Breast epithelium (tissue), 3 donors: ENCODE measurements at regions not wholly inside any gene's neighbourhood (a gene's known extent, or its start where the extent isn't known, plus 50 kb on each side); places are given as distances from the start of the nearest gene placed in this dataset.

Source experiments
- POLR2A ChIP-seq: fragments of 450-650 bp; IDR thresholded peaks from one replicate; pipeline ENCODE4 v1.6.1; 2016; ENCODE audit warnings: antibody characterized with exemption, mild to moderate bottlenecking, moderate library complexity
- POLR2AphosphoS5 ChIP-seq, 3 donors: sonication (generic); formaldehyde crosslinking; IDR thresholded peaks; one replicate each; pipeline ENCODE4 v1.6.1; 2017; ENCODE audit warnings: antibody characterized with exemption in 3 of 3
- TF ChIP-seq, protein P1 (sequence below), 3 donors: fragments of 450-650 bp; IDR thresholded peaks; one replicate each; pipeline ENCODE4 v1.5.1; 2016 to 2017; ENCODE audit warnings: antibody characterized with exemption in 3 of 3, mild to moderate bottlenecking in 3 of 3, moderate library complexity in 3 of 3

DNA sequence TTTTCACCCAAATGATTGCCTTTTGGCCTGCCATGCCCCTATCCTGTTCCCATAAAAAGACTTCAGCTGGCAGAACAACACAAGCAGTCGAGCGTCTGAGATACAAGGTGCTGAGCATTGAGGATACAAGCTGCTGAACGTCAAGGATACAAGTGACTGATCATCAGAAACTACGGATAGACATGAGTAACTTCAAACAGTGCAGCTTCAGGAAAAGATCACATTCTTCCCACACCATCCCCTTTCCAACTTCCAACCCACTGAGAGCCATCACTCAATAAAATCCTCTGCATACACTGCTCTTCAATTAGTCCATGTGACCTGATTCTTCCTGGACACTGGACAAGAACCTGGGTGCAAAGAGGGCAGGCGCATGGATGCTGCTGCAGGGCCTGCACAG lies 1198.9 kb downstream of the ROBO2 start:
- TF ChIP-seq, protein P1, sequence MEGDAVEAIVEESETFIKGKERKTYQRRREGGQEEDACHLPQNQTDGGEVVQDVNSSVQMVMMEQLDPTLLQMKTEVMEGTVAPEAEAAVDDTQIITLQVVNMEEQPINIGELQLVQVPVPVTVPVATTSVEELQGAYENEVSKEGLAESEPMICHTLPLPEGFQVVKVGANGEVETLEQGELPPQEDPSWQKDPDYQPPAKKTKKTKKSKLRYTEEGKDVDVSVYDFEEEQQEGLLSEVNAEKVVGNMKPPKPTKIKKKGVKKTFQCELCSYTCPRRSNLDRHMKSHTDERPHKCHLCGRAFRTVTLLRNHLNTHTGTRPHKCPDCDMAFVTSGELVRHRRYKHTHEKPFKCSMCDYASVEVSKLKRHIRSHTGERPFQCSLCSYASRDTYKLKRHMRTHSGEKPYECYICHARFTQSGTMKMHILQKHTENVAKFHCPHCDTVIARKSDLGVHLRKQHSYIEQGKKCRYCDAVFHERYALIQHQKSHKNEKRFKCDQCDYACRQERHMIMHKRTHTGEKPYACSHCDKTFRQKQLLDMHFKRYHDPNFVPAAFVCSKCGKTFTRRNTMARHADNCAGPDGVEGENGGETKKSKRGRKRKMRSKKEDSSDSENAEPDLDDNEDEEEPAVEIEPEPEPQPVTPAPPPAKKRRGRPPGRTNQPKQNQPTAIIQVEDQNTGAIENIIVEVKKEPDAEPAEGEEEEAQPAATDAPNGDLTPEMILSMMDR (IDR thresholded peaks at IDR 0.05), result no peak
- TF ChIP-seq POLR2A, result no peak
- TF ChIP-seq POLR2AphosphoS5 (IDR thresholded peaks at IDR 0.05), result no peak
